ENCODE measurements at regions not wholly inside any gene's neighbourhood (a gene's known extent, or its start where the extent isn't known, plus 50 kb on each side); places are given as distances from the start of the nearest gene placed in this dataset.

DNA sequence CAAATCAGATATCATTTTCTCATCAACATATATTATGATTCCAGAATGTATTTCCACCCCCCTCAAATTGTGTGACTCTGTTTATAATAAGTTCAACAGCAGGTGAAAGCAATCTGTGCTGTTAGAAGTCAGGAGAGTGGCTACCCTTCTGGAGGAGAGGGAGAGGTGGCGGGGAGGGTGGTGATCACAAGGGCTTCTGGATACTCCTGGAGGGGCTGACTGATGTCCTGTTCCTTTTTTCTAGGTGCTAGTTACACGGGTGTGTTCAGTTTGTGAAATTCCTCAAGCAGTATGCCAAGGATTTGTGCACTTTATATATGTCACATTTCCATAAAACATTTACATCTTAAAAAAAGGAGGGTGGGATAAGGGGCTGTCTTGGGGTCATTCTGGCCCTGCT, 119.1 kb downstream of the IRF8 start:
- DNase-seq (ENCODE audit: low read depth in 2 of 2) = no peak

DNA sequence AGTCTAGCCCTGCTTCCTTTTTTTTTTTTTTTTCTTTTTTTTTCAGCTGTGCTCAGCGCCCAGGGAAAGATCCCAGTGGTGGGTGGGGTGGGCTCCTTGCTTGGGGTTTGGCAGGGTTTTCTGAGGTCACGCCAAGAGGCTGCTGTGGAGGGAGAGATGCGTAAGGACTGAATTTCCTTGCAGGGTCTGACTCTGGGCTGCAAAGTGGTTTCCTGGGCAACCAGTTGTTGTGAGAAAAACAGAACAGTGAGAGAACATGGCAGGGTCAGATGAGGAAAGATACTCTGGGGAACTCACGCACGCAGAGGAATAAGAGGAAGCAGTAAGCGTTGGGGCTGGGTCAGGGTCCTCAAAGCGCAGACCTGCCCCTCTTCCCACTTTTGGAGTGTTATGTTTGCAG, 119.5 kb downstream of the IRF8 start:
- no peak for DNase-seq (ENCODE audit: low read depth in 2 of 2)

DNA sequence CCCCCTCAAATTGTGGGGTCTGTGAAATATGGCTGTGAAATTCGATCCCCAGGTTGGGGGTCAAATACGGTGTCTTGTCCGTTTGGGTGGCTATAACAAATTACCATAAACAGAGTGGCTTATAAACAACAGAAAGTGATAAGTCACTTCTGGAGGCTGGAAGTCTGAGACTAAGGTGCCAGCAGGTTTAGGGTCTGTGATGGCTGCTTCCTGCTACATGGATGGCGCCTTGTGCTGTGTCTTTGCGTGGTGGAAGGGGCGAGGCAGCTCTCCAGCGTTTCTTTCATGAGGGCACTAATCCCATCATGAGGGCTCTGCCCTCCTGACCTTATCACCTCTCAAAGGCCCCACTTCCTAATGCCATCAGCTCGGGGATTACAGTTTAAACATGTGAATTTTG, 120.0 kb downstream of the IRF8 start:
- DNase-seq (ENCODE audit: low read depth in 2 of 2) = no peak

DNA sequence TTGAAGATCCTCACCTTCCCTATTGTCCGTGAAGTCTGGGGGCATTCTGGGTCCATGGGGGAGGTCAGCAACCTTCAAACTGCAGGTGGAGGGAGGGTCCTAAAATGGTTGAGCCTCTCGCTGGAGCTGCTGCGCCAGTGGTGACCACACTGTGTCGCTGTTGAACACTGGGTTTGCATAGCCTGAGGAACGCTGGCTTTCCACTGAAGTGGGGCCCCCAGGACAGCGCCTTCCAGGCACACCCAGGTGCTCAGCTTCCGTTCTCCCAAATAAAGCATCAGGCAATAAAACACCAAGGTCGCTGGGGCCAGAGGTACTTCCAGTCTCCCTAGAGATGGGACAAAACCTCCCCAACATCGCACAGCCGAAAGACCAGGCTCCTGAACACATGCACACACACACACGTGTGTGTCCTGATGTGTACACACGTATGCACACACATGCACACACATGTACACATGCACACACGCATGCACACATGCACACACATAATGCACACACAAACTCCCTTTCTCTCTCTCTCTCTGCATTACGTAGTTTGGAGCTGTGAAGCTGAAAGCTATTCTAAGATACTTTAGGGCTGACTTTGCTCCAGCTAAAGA, 120.6 kb downstream of the IRF8 start:
- no peak for DNase-seq (ENCODE audit: low read depth in 2 of 2)

DNA sequence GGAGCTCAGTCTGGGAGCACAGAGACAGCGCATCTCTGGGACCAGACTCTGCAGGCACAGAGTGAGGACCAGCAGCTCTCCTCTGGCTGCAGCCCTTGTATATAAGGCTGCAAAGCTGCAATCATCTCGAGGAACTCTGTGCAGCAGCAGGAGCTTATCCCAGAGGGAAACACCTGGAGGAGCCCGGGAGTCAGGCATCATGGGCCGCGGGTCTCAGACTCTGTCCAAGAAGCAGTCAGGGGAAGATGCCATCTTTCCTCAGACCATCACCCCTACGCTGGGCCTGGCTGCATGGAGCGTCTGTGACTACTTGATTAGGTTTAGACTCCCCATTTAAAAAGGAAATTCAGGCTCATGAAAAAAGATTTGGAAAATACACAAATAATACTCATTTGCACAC, 122.0 kb downstream of the IRF8 start:
- no peak for DNase-seq (ENCODE audit: low read depth in 2 of 2)

DNA sequence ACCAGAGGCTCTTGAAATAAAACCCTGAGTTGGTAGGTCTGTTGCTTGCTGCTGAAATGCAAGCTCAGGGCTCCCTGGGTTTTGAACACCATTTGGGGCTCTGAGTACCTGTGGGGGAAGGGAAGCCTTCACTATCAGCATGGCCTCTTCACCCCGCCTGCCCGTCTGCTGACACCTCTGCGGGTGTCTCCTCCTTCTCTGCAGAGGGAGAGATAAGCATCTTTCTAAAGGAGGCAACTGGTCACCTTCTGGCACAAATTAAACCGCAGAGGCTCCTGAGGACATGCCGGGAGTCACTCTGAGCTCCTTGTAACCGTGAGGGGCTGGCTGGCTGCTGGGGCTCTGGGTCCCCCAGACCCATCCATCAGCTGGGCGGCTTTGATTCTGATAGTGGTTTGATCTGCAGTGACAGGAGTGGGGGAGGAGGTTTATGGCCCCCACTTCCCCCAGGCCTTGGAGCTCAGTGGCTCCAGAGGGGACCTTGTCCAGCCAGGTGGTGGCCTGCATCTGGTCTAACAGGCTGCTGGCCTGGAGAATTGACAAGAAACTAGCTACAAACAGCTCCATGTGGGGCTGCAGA, 123.5 kb downstream of the IRF8 start:
- DNase-seq (ENCODE audit: low read depth in 2 of 2) = no peak

DNA sequence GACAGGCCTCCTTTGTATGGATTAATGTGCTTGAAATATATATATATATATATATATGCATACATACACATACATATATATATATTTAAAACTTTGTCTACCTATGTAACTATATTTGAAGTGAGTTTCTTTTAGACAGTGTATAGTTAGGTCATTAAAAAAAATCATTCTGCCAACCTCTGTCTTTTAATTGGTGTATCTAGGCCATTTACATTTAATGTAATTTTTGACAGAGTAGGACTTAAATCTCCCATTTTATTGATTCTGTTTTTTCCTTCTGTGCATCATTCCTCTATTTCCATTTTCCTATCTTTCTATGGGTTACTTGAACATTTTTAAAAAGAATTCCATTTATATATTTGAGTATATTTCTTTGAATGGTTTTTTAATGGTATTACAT, 125.2 kb downstream of the IRF8 start:
- DNase-seq (ENCODE audit: low read depth in 2 of 2) = no peak

DNA sequence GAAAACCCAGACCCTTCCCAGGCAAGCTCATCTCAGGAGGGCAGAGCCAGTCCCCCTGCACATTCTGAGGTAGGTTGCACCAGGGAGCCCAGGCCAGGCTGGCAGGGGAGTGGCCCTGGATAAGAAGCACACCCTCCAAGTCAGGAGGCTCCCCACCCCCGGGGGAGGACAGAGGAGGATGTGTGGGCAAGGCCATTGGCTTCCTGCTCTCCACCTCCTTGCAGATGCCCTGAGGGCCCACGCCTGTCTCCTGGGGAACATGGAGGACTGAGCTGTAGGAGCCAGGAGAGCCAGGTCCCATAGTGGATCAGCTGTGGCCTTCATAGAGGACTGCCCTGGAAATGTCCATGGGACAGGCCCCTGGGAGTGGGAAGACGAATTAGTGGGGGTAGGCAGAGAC, 126.7 kb downstream of the IRF8 start:
- no peak for DNase-seq (ENCODE audit: low read depth in 2 of 2)

DNA sequence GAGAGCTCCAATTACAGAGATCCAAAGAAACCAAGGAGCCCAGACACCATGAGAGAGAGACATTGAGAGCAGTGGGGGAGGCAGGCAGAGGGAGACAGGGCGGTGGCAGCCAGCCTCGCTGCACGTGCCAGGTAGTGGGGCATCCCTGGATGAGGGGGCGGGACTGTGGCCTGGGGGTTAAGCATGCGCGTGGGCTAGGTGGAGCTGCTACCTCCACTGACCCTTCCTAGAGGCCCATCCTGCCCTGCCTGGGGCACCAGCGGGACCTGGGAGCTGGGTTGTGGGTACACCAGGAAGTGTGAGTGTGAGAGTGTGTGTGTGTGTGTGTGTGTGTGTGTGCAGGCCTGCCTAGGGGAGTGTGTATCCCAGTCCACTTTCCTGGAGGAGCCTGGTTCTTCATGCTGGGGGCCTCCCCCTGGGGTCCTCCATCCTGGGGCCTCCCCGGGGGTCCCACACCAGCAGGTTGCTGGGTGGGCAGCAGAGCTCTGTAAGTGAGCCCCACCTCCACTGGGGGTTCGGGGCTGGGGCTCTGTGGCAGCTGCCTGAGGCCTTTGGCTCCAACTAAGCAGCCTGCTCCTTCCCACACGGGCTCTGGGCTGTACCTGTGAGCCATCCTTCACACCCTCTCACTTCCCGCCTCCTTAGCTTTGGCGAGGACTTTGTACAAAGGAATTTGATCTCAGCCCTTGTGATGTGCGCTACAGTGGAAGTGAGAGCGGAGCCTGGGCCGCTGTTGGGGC, 127.4 kb downstream of the IRF8 start:
- no peak for DNase-seq (ENCODE audit: low read depth in 2 of 2)

DNA sequence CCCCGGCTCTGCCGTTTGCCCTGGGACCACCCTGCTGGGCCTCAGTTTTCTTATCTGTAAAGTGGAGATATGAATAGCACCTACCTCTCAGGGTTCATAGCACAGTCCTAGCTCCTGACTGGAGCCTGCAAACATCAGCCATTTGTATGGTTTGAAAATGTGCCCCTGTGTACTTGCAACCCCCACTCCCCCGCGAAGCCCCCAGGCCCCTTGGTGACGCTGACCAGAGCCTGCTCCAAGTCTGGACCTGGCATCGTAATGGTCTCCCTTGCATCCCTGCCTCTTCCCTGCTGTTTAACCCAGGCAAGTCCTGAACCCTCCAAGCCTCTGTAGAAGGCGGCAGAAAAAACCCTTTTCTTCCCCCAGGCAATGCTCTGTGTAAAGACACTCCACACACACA, 128.0 kb downstream of the IRF8 start:
- no peak for DNase-seq (ENCODE audit: low read depth in 2 of 2)

DNA sequence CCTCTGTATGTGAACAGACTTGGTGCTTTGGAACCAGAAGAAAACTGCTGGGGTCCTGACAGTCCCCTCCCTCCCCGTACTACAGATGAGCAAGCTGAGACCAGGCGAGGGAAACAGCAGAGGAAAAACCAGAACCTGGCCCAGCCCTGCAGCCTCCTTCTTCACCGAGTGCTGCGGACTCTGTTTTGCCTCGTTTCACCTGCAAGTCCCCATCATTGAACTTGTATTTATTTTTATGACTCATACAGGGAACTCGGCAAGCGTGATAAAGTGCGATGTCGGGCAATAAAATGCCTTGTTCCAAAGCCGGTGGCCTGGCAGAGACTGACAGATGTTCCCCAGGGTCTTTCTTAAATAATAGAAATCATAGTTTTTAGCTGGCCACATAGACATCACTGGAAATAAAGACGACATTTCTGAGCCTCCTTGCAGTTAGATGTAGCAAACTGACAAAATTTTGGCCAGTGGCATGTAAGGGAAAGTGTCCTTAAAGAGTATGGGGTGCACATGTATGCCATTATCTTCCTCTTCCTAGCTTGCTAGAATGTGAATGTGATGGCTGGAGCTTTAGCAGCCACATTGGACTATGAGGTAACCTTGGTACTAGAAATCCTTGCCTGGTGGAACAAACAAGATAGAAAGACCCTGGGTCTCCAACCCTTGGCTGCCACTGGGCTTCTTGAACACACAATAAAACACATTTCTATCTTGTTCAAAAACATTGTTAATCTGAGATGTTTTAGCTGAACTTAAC, 128.6 kb downstream of the IRF8 start:
- DNase-seq (ENCODE audit: low read depth in 2 of 2) = no peak

DNA sequence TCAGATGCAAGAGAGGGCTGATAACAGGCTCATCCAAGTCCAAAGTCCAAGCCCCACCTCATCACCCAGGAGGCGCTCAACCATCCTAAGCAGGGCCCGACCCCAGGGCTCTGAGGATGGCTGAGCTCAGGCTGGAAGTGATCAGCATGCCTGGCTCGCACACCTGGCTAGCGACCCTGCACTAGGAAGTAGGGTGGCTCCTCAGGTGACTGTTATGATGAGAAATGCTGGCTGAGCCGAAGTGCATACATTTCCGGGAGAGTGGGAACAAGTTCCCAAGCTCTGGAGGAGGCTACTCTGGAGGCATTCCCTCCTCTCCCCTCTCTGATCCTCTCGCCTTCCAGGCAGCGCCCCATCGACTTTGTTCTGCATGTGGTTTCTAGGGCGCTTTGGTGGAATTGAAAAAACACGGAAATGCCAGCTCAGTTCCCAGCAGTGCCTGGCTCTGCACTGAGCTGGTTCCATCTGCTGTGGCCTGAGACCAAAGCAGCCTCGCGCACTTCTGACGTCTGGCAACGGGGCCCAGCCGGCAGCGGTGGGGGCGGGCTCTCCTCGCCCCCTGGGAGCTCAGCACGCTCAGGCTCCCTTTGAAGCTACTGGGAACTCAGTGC, 130.3 kb downstream of the IRF8 start:
- DNase-seq (ENCODE audit: low read depth in 2 of 2) = no peak

DNA sequence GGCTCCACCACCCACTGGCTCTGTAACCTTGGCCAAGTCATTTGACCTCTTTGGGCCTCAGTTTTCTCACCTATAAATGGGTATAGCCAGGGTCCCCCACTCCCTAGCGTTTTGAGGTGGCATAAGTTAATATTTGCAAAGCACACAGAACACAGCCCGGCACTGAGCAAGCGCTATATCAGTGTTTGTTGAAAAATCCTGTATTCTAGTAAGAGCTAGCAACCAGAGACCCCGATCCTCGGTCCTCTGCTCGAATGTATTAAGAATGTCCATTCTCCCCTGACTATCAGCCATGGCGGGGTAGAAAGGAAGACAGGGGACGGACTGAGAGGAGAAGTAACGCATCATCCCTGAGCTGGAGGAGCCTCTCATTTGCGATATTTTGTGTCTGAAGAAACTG, 131.2 kb downstream of the IRF8 start:
- DNase-seq (ENCODE audit: low read depth in 2 of 2) = no peak

DNA sequence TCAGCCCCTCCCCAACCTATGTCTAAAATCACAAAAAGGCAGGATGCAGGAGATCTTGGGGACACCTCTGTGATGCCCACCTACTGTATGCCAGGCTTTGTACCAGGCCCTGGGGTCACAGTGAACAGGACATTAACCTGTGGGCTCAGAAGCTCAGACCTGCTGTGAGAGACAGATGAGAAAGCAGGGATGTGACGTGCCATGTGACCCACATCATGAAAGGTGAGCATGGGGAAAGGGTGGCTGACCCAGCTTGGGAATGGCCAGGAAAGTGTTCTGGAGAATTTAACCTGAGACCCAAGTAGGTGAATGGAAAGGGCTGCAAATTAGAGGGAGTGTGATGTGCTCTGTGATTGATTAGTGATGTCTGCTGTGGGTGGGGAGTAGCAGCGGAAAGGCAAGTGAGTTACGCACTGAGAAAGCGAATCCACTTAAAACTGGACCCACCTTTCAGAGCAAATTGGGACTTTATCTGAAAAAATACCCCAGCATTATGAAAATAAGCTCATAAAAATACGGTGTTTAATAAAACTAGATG, 132.2 kb downstream of the IRF8 start:
- DNase-seq (ENCODE audit: low read depth in 2 of 2) = no peak

DNA sequence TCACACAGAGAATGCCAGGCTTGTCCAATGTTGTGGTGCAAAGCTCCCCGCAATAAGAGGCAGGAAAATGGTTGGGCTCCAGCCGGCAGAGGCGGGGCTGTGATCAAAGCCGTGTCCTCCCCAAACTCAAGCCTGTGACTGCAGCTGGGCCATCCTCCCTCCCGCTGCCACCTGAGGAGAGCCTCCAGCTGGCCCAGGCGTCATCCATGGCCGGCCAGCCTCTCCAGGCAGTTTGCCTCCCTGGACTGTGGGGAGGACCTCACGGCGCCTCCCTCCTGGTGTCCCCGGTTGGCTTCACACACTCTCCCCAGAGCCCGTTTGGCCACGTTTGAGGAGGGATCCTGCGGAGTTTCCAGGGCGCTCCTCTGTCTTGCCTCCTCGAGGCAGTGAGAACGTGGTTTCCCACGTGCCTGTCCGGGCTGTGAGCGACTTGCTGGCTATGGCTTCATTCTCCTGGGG, 134.1 kb downstream of the IRF8 start:
- no peak for DNase-seq (ENCODE audit: low read depth in 2 of 2)

DNA sequence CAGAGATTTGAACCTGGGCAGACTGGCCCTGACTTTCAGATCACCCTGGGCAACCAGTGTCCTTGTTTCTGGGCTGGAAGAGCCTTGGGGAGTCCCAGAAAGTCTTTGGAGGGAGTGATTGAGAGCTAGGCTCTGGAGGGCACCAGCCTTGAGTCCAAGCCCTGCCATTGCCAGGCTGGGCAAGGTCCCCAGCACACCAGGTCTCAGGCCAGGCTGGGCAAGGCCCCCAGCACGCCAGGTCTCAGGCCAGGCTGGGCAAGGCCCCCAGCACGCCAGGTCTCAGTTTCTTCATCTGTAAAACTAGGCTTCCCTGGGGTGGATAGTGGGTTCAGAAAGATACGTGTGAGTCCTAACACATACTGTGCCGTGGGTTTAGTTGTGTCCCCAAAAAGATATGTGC, 135.0 kb downstream of the IRF8 start:
- no peak for DNase-seq (ENCODE audit: low read depth in 2 of 2)

DNA sequence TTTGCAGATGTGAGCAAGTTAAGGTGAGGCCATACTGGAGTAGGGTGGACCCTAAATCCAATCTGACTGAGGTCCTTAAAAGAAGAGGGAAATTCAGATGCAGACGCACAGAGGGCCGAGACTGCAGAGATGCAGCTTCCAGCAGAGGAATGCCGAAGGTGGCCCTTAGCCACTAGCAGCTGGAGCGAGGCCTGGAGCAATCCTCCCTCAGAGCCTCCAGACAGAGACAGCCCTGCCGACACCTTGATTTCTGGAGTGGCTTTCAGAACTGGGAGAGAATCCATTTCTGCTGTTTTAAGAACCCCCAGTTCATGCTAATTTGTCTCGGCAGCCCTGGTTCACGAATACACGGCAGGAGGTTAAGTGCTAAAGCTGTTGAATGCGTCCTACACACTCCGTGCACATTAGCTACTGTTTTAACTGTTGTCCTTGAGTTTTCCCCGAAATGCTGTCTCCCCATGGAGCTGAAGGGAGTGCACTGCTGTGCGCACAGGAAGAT, 135.5 kb downstream of the IRF8 start:
- no peak for DNase-seq (ENCODE audit: low read depth in 2 of 2)

DNA sequence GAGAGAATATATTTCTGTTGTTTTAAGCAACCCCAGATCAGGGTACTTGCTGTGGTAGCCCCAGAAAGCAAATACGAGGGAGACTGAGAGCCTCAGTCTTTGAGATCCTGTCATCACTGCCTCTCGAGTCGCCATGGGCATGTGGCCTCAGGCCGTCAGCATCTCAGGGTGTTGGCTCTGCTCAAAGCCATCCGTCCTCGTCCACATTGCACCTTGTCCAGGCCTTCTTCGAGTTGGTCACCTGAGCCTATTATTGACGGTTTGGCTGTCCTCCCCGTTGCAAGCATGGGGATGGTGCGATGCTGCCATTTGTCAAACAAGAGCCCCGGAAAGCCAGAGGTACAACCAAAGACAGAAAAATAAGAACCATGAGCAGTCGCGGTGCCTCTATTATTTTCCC, 136.9 kb downstream of the IRF8 start:
- no peak for DNase-seq (ENCODE audit: low read depth in 2 of 2)

DNA sequence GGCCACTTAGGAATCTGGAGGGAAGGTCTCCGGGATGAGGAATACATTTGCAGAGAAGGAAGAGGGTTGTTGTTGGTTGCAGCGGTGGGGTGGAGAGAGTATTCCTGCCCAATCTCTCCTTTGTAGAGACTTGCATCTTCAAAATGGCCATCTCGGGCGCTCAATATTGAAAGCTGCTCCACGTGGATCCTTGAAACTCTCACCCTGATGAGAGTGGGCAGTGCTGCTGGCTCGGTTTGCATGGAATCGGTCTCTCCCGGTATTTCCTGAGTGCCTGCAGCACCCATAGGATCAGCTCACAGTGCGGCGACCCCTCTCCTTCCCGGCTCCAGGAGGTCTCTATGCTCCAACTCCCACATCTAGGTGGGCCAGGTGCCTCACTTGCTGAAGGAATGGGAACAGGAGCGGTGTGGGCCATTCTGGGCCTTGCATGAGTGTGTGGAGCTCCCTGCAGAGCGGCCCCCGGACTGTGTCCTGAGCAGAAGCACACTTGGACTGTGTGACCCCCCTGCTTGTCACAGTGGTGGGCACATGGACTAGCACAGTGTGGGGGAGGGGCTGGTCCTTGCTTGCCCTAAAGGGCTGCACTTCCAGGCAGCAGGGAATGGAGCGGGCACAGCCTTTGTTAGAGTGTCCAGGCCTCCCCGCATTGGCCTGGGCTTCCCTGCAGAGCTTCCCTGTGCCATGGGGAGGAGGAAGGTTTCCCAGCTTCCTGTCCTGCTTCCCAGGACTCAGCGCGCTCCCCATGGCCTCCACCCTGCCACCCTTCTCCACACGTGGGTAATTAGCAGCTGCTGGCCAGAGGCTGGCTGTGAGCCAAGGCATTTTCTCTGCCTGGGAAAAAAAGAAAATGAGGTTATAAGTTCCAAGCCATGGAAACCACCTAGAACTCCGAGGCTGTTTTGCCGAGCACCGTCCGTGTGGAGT, 139.3 kb downstream of the IRF8 start:
- no peak for DNase-seq (ENCODE audit: low read depth in 2 of 2)

DNA sequence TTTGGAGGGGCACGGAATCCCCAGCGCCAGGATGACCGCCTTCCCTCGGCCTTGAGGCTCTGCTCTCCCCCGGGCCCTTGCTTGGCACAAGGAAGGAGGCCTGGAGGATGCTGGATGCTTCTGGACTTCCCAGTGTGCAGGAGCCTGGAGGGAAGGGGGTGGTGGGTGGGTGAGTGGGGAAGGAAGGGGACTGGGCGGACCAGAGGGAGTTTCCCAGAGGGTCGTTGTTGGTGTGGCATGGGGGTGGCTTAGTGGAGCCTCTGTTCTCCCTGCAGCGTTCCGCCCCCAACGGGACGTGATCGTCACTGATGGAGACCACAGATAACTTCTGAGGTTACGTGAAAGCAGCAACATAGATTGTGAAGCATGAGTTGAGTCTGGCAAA, 140.0 kb downstream of the IRF8 start:
- no peak for DNase-seq (ENCODE audit: low read depth in 2 of 2)

DNA sequence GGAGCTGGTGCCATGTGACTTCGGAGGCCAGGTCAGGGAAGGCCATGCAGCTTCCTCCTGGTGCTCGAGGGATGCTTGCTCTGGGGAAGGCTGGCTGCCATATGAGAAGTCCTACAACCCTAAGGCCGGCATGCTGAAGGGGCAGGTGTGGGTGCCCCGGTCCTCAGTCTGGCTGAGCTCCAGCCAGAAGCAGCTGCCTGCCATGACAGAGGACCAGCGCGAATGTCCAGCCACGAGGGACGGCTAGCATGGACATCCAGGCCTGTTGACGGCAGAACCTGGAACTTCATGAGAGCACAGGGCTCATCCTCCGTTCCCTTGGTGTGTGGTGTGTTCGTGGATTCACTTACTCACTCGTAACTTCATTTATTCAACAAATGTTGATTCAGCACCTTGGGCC, 140.6 kb downstream of the IRF8 start:
- no peak for DNase-seq (ENCODE audit: low read depth in 2 of 2)

Measured in stimulated activated CD8-positive, alpha-beta memory T cell treated with anti-CD3 and anti-CD28 coated beads, Interleukin-7, amount 100 ng/mL, for 1 hour (primary cell).